Caco-2 (cell line): ENCODE measurements at regions not wholly inside any gene's neighbourhood (a gene's known extent, or its start where the extent isn't known, plus 50 kb on each side); places are given as distances from the start of the nearest gene placed in this dataset.

Source experiments
- BruUV-seq: library from RNA; stranded (reverse); fragments of 400-500 nt; replicated peaks from 2 replicates; lab custom pipeline; 2021; lab: Mats Ljungman, UMichigan
- CTCF ChIA-PET: fragments of 300-600 bp; sonication (Branson Sonifier 250); formaldehyde crosslinking; loops from one replicate; lab custom pipeline; 2022; ENCODE audit warnings: antibody characterized with exemption; lab: Charles Lee
- POLR2A ChIA-PET: fragments of 300-600 bp; sonication (Branson Sonifier 250); formaldehyde crosslinking; loops from one replicate; lab custom pipeline; 2022; ENCODE audit warnings: antibody characterized with exemption; lab: Charles Lee
- DNase-seq, 2 experiments: peaks; one replicate each; pipeline versions ENCODE4 v3.0.0 to v3.0.0-alpha.2; 2020 to 2022
- H3K27me3 ChIP-seq: replicated peaks from 2 replicates; pipeline ENCODE4 v1.6.0; 2011; ENCODE audit warnings: low read length; ENCODE audit not compliant: control insufficient read depth, insufficient read depth
- H3K36me3 ChIP-seq: 2 replicates; pipeline ENCODE4 v1.5.1; 2011; ENCODE audit warnings: low read length; ENCODE audit not compliant: control insufficient read depth, insufficient read depth
- H3K4me1 ChIP-seq: fragments of 250-450 bp; sonication (Bioruptor Pico); 2 replicates; pipeline ENCODE4 v1.5.1; 2020; ENCODE audit warnings: mild to moderate bottlenecking
- H3K4me3 ChIP-seq: 2 replicates; pipeline ENCODE4 v1.5.1; 2011; ENCODE audit warnings: low read depth, mild to moderate bottlenecking, control low read depth, low read length
- H3K9me3 ChIP-seq: fragments of 250-450 bp; sonication (Bioruptor Pico); 2 replicates; pipeline ENCODE4 v1.5.1; 2020; ENCODE audit warnings: mild to moderate bottlenecking, moderate library complexity
- H3K27ac Mint-ChIP-seq: one replicate; pipeline ENCODE4 v1.8.0; 2022; ENCODE audit warnings: mixed read lengths; ENCODE audit not compliant: unreplicated experiment
- H3K27me3 Mint-ChIP-seq: one replicate; pipeline ENCODE4 v1.8.0; 2022; ENCODE audit warnings: mixed read lengths; ENCODE audit not compliant: insufficient read depth, unreplicated experiment
- H3K36me3 Mint-ChIP-seq: one replicate; pipeline ENCODE4 v1.8.0; 2022; ENCODE audit warnings: mild to moderate bottlenecking, mixed read lengths; ENCODE audit not compliant: insufficient read depth, unreplicated experiment
- H3K4me1 Mint-ChIP-seq: one replicate; pipeline ENCODE4 v1.8.0; 2022; ENCODE audit warnings: low read depth, mixed read lengths; ENCODE audit not compliant: unreplicated experiment
- H3K4me3 Mint-ChIP-seq: one replicate; pipeline ENCODE4 v1.8.0; 2022; ENCODE audit warnings: mild to moderate bottlenecking, moderate library complexity, mixed read lengths; ENCODE audit not compliant: unreplicated experiment
- H3K9me3 Mint-ChIP-seq: one replicate; pipeline ENCODE4 v1.8.0; 2022; ENCODE audit warnings: mixed read lengths; ENCODE audit not compliant: unreplicated experiment
- intact Hi-C: fragments of 100-400 bp; cut with micrococcal nuclease; formaldehyde crosslinking; loops from one replicate; pipeline ENCODE4 v1.10.0; 2022; ENCODE audit not compliant: unreplicated experiment
- TF ChIP-seq, protein P1 (sequence below), 2 experiments: fragments of 200-600 bp in 1 of 2; IDR thresholded peaks; 1 replicate in 1 of 2; 2 replicates in 1 of 2; pipeline versions ENCODE4 v1.5.1 to v1.8.0; 2011 to 2022; ENCODE audit warnings: antibody characterized with exemption in 1 of 2, control low read depth in 1 of 2, inconsistent platforms in 1 of 2, low read depth in 1 of 2, low read length in 1 of 2, mild to moderate bottlenecking in 1 of 2, moderate library complexity in 1 of 2; ENCODE audit not compliant: insufficient read depth in 1 of 2, severe bottlenecking in 1 of 2, unreplicated experiment in 1 of 2

DNA sequence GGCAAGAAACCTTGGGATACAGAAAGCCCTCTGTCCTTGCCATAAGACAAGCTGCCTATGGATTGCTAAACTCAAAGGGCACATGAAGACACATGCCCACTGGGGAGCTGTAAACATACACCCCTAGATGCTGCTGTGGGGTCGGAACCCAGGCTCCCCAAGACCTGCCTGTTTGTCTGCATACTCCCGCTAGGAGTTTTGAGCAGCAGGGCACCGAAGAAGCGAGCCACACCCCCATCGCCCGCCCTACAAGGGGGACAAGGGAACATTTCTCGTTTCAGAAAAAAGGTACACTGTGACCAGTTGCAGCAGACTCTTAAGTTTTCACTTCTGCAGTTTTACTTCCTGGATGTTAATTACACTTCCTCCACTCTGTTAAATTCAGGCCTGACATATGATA is 680.2 kb upstream of the GHITM start:
- no peak for DNase-seq
- Mint-ChIP-seq H3K27ac (no peak overlapping the region), H3K4me1 (no peaks in the 10 kb centered on the region), H3K4me3 (no peak overlapping the region), H3K9me3 (peaks cover 8% of the 10 kb centered on the region), H3K36me3 (no peaks in the 10 kb centered on the region), H3K27me3 (no peaks in the 10 kb centered on the region)
- no peaks in the 10 kb centered on the region for H3K4me1 ChIP-seq
- H3K4me3 ChIP-seq = no peak overlapping the region
- POLR2A ChIA-PET = no interaction called here
- CTCF ChIA-PET = no interaction called here
- TF ChIP-seq, protein P1, sequence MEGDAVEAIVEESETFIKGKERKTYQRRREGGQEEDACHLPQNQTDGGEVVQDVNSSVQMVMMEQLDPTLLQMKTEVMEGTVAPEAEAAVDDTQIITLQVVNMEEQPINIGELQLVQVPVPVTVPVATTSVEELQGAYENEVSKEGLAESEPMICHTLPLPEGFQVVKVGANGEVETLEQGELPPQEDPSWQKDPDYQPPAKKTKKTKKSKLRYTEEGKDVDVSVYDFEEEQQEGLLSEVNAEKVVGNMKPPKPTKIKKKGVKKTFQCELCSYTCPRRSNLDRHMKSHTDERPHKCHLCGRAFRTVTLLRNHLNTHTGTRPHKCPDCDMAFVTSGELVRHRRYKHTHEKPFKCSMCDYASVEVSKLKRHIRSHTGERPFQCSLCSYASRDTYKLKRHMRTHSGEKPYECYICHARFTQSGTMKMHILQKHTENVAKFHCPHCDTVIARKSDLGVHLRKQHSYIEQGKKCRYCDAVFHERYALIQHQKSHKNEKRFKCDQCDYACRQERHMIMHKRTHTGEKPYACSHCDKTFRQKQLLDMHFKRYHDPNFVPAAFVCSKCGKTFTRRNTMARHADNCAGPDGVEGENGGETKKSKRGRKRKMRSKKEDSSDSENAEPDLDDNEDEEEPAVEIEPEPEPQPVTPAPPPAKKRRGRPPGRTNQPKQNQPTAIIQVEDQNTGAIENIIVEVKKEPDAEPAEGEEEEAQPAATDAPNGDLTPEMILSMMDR (IDR thresholded peaks at IDR 0.05; ENCODE audit: insufficient read depth in 1 of 2, low read depth in 1 of 2, low read length in 1 of 2, severe bottlenecking in 1 of 2, unreplicated experiment in 1 of 2) = no peak
- no peaks in the 10 kb centered on the region for H3K36me3 ChIP-seq
- no peaks in the 10 kb centered on the region for H3K9me3 ChIP-seq
- H3K27me3 ChIP-seq = no peaks in the 10 kb centered on the region
- BruUV-seq = no TSS peak
- intact Hi-C loops = no loop called here

DNA sequence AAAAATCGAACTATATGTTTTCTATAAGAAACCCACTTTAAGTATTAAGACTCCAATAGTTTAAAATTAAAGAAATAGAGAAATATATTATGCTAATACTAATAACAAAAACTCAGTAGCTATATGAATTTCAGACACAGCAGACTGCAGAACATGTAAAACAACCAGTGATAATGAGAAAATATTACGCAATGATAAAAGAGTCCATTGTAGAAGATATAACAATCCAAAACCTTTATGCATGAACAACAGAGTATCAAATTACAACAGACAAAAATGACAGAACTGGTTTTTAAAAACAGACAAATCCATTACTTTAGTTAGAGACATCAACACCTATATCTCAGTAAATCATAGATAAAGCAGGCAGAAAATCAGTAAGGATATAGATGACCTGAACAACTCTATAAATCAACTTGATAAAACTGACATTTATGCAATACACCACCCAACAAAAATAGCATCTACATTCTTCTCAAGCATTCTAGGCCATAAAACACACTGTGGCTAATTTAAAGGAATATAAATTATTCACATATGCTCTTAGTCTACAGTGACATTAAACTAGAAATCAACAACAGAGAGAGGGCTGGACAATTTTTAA is 669.5 kb upstream of the GHITM start:
- Mint-ChIP-seq H3K4me1 (no peaks in the 10 kb centered on the region), H3K27me3 (no peaks in the 10 kb centered on the region), H3K27ac (no peak overlapping the region), H3K4me3 (no peak overlapping the region), H3K36me3 (no peaks in the 10 kb centered on the region), H3K9me3 (peaks cover 14% of the 10 kb centered on the region)
- TF ChIP-seq, protein P1 (IDR thresholded peaks at IDR 0.05; ENCODE audit: insufficient read depth in 1 of 2, low read depth in 1 of 2, low read length in 1 of 2, severe bottlenecking in 1 of 2, unreplicated experiment in 1 of 2) = no peak
- H3K27me3 ChIP-seq = no peaks in the 10 kb centered on the region
- no peak overlapping the region for H3K4me3 ChIP-seq
- no peaks in the 10 kb centered on the region for H3K36me3 ChIP-seq
- no peak for DNase-seq
- intact Hi-C loops = no loop called here
- CTCF ChIA-PET = no interaction called here
- no peaks in the 10 kb centered on the region for H3K9me3 ChIP-seq
- no peaks in the 10 kb centered on the region for H3K4me1 ChIP-seq
- POLR2A ChIA-PET = no interaction called here
- BruUV-seq = no TSS peak

GRCh38 chr10:83476211-83476610 is 663.1 kb upstream of the GHITM start:
- ChIA-PET CTCF (no interaction called here), POLR2A (no interaction called here)
- Histone ChIP-seq H3K27me3 (no peaks in the 10 kb centered on the region), H3K4me1 (no peaks in the 10 kb centered on the region), H3K9me3 (no peaks in the 10 kb centered on the region), H3K36me3 (no peaks in the 10 kb centered on the region), H3K4me3 (no peak overlapping the region)
- Mint-ChIP-seq H3K9me3 (peaks cover 9% of the 10 kb centered on the region), H3K27ac (no peak overlapping the region), H3K36me3 (no peaks in the 10 kb centered on the region), H3K27me3 (no peaks in the 10 kb centered on the region), H3K4me3 (no peak overlapping the region), H3K4me1 (no peaks in the 10 kb centered on the region)
- intact Hi-C loops = no loop called here
- no TSS peak for BruUV-seq
- TF ChIP-seq, protein P1 (IDR thresholded peaks at IDR 0.05; ENCODE audit: insufficient read depth in 1 of 2, low read depth in 1 of 2, low read length in 1 of 2, severe bottlenecking in 1 of 2, unreplicated experiment in 1 of 2) = no peak
- no peak for DNase-seq
